Fibroblast of lung (primary cell): ENCODE measurements at regions not wholly inside any gene's neighbourhood (a gene's known extent, or its start where the extent isn't known, plus 50 kb on each side); places are given as distances from the start of the nearest gene placed in this dataset.

Experiments used
- DNase-seq, 2 donors: peaks; one replicate each; pipeline versions ENCODE4 v3.0.0 to v3.0.0-alpha.2; 2010; ENCODE audit warnings: low read depth in 2 of 2
- H2AFZ ChIP-seq: 2 replicates; pipeline ENCODE4 v1.5.1; 2012; ENCODE audit warnings: low read length, control low read depth, inconsistent platforms
- H3K27ac ChIP-seq: 2 replicates; pipeline ENCODE4 v1.5.1; 2011; ENCODE audit warnings: low read length, control low read depth; ENCODE audit not compliant: insufficient read depth
- H3K27me3 ChIP-seq: 2 replicates; pipeline ENCODE4 v1.5.1; 2011; ENCODE audit warnings: mild to moderate bottlenecking, low read length; ENCODE audit not compliant: control insufficient read depth, insufficient read depth
- H3K36me3 ChIP-seq: 2 replicates; pipeline ENCODE4 v1.5.1; 2011; ENCODE audit warnings: low read length; ENCODE audit not compliant: control insufficient read depth, insufficient read depth
- H3K4me1 ChIP-seq: 2 replicates; pipeline ENCODE4 v1.5.1; 2011; ENCODE audit warnings: low read length; ENCODE audit not compliant: control insufficient read depth, insufficient read depth; ENCODE audit errors: extremely low read depth
- H3K4me2 ChIP-seq: 2 replicates; pipeline ENCODE4 v1.5.1; 2011; ENCODE audit warnings: low read length, control low read depth; ENCODE audit not compliant: insufficient read depth; ENCODE audit errors: extremely low read depth
- H3K4me3 ChIP-seq, 4 experiments: fragments of 200-600 bp in 1 of 4; sonication (generic) in 1 of 4; replicated peaks in 1 of 4; 2 replicates each; pipeline ENCODE4 v1.5.1; 2011 to 2016; ENCODE audit warnings: low read length in 4 of 4, low read depth in 3 of 4, mild to moderate bottlenecking in 3 of 4, control low read depth in 2 of 4, inconsistent platforms in 1 of 4, mixed read lengths in 1 of 4; ENCODE audit not compliant: insufficient read depth in 1 of 4; ENCODE audit errors: control extremely low read depth in 1 of 4
- H3K79me2 ChIP-seq: 2 replicates; pipeline ENCODE4 v1.5.1; 2012; ENCODE audit warnings: mild to moderate bottlenecking, low read length, inconsistent platforms; ENCODE audit not compliant: control insufficient read depth, insufficient read depth
- H3K9ac ChIP-seq: 2 replicates; pipeline ENCODE4 v1.5.1; 2011; ENCODE audit warnings: mild to moderate bottlenecking, low read length, control low read depth; ENCODE audit not compliant: insufficient read depth
- H3K9me3 ChIP-seq: 2 replicates; pipeline ENCODE4 v1.5.1; 2012; ENCODE audit warnings: low read depth, low read length; ENCODE audit not compliant: control insufficient read depth, insufficient read depth
- H4K20me1 ChIP-seq: 2 replicates; pipeline ENCODE4 v1.5.1; 2011; ENCODE audit warnings: low read length; ENCODE audit not compliant: control insufficient read depth, insufficient read depth; ENCODE audit errors: extremely low read depth
- CTCF ChIP-seq, 2 donors: IDR thresholded peaks in 1 of 2; conservative IDR thresholded peaks in 1 of 2; 1 replicate in 1 of 2; 2 replicates in 1 of 2; pipeline ENCODE4 v1.5.1; 2011 to 2012; ENCODE audit warnings: low read length in 2 of 2, control low read depth in 1 of 2, inconsistent platforms in 1 of 2, low read depth in 1 of 2, mild to moderate bottlenecking in 1 of 2
- EZH2 ChIP-seq: IDR thresholded peaks from 2 replicates; pipeline ENCODE4 v1.5.1; 2012; ENCODE audit warnings: low read length, control low read depth, mild to moderate bottlenecking; ENCODE audit errors: missing control alignments

DNA sequence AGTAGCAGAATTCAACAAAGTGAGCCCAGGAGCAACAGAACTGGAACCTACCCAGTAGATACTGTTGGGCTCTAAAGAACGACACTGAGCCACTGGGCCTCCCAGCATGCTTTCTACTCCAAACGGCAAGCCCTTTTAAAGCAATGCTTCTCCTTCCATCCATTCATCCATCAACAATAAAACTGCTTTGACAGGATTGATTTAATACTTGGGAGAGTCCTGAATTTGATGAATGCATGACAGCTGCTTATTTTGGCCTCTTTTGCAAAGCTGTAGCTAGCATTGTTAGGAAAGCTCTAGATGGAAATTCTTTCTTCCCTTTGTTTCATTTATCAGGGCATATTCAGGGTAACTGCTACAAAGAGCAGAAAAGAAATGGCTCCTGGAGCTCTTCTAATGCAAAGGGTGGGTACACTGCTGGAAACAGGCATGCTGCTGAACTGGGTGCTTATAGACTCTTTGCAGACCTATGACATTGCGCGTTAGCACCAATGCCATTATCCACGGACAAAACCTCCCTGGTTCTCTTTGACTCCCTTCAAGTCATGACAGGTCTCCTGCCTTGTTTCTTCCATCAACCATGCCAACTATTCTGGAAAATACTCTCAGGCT lies 138.4 kb upstream of the HNRNPA3 start:
- peak in 1 of 2 donors; percentile 1 for DNase-seq
- Histone ChIP-seq H3K9ac (no peak overlapping the region), H3K4me1 (no peaks in the 10 kb centered on the region), H3K9me3 (no peaks in the 10 kb centered on the region), H3K79me2 (no peaks in the 10 kb centered on the region), H3K36me3 (no peaks in the 10 kb centered on the region), H4K20me1 (no peaks in the 10 kb centered on the region), H3K27me3 (no peaks in the 10 kb centered on the region), H3K4me3 (no peak overlapping the region), H3K4me2 (no peak overlapping the region), H3K27ac (no peak overlapping the region), H2AFZ (no peak overlapping the region)
- TF ChIP-seq EZH2 (no peak), CTCF (conservative IDR thresholded peaks at IDR 0.05 in 1 of 2, IDR thresholded peaks at IDR 0.05 in 1 of 2; ENCODE audit: low read depth in 1 of 2, low read length in 2 of 2) (no peak)

DNA sequence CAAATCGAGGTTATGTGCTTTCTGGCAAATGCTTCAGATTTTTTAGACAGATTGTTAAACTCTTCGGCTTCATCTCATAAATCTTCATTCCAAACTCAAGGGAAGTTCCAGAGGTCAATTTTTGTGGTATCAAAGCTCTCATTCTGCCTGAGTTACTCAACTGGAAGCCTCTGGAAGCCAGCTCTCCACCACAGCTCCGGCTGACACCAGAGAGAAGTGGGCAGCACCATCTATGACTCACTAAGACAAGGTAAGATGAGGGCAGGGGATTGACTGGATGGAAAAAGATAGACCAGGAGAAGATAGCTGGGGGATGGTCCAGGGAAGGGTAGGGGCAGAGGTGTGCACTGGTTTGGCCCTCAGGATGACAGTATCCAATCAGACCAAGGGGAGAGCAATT lies 137.3 kb upstream of the HNRNPA3 start:
- Histone ChIP-seq H3K4me3 (no peak overlapping the region), H3K4me2 (no peak overlapping the region)
- peak in 1 of 2 donors; percentile 26 for DNase-seq

DNA sequence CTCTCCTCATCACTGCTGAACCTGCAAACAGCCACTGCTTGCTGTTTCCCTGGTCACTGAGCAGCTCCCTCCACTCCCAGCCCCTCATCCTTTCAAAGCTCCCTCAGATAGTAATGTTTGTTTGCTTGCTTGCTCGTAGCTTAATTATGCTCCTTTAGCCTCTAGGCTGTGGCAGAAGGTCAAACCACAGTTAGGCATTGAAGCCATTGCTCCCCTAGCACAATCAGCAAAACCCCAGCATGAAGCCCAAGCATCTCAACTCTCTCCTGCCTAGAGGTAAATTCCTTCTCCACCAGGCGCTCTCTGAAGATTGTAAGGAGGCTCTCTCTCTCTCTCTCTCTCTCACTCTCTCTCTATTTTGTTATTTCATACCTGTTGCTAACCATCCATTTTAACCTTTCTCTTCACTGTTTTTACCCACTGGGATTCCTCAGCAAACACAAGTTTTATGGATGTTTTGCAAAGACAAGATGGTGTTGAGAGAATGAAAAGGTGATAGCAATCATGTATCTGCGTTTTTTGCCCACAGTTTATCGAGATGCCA lies 135.9 kb upstream of the HNRNPA3 start:
- H3K36me3 ChIP-seq = no peaks in the 10 kb centered on the region
- no peak overlapping the region for H3K4me3 ChIP-seq
- no peaks in the 10 kb centered on the region for H3K79me2 ChIP-seq
- no peak overlapping the region for H2AFZ ChIP-seq
- no peaks in the 10 kb centered on the region for H3K27me3 ChIP-seq
- H3K27ac ChIP-seq = no peak overlapping the region
- no peak overlapping the region for H3K4me2 ChIP-seq
- no peaks in the 10 kb centered on the region for H3K4me1 ChIP-seq
- DNase-seq = no peak
- no peak overlapping the region for H3K9ac ChIP-seq
- H4K20me1 ChIP-seq = no peaks in the 10 kb centered on the region
- TF ChIP-seq CTCF (conservative IDR thresholded peaks at IDR 0.05 in 1 of 2, IDR thresholded peaks at IDR 0.05 in 1 of 2; ENCODE audit: low read depth in 1 of 2, low read length in 2 of 2) (no peak), EZH2 (no peak)
- no peaks in the 10 kb centered on the region for H3K9me3 ChIP-seq

More for the DNA sequence above, 137.3 kb upstream of the HNRNPA3 start:
- H4K20me1 ChIP-seq = no peaks in the 10 kb centered on the region
- no peaks in the 10 kb centered on the region for H3K4me1 ChIP-seq
- H3K27me3 ChIP-seq = no peaks in the 10 kb centered on the region
- H3K9me3 ChIP-seq = no peaks in the 10 kb centered on the region
- H3K79me2 ChIP-seq = no peaks in the 10 kb centered on the region
- TF ChIP-seq EZH2 = no peak
- no peak for TF ChIP-seq CTCF (conservative IDR thresholded peaks at IDR 0.05 in 1 of 2, IDR thresholded peaks at IDR 0.05 in 1 of 2; ENCODE audit: low read depth in 1 of 2, low read length in 2 of 2)
- no peaks in the 10 kb centered on the region for H3K36me3 ChIP-seq
- H3K9ac ChIP-seq = no peak overlapping the region
- H3K27ac ChIP-seq = no peak overlapping the region
- H2AFZ ChIP-seq = no peak overlapping the region
